Ascending aorta (tissue), 2 donors: ENCODE measurements at regions not wholly inside any gene's neighbourhood (a gene's known extent, or its start where the extent isn't known, plus 50 kb on each side); places are given as distances from the start of the nearest gene placed in this dataset.

Source experiments
- DNase-seq, 2 donors: peaks; one replicate each; pipeline ENCODE4 v3.0.0-alpha.2; 2019; ENCODE audit warnings: low spot score in 2 of 2
- H3K27ac ChIP-seq, 2 donors: fragments of 200-600 bp; sonication (generic); one replicate each; pipeline ENCODE4 v1.5.1; 2016 to 2017; ENCODE audit warnings: mild to moderate bottlenecking in 1 of 2
- H3K27me3 ChIP-seq: fragments of 200-600 bp; sonication (generic); one replicate; pipeline ENCODE4 v1.5.1; 2017
- H3K36me3 ChIP-seq, 2 donors: fragments of 200-600 bp; sonication (generic); one replicate each; pipeline ENCODE4 v1.5.1; 2016
- H3K4me1 ChIP-seq, 2 donors: fragments of 200-600 bp; sonication (generic); one replicate each; pipeline ENCODE4 v1.5.1; 2016 to 2017; ENCODE audit warnings: mild to moderate bottlenecking in 1 of 2
- H3K4me3 ChIP-seq, 2 donors: fragments of 200-600 bp; sonication (generic); one replicate each; pipeline ENCODE4 v1.5.1; 2016 to 2017; ENCODE audit warnings: mild to moderate bottlenecking in 1 of 2
- H3K9me3 ChIP-seq, 2 donors: fragments of 200-600 bp; sonication (generic); one replicate each; pipeline ENCODE4 v1.5.1; 2016
- intact Hi-C: fragments of 100-400 bp; cut with DNase I; formaldehyde crosslinking; loops from one replicate; pipeline ENCODE4 v1.15.1; 2023
- TF ChIP-seq, protein P1 (sequence below), 3 experiments: fragments of 200-600 bp in 2 of 3; fragments of 450-650 bp in 1 of 3; sonication (generic) in 2 of 3; IDR thresholded peaks; one replicate each; pipeline ENCODE4 v1.5.1; 2016 to 2019; ENCODE audit warnings: antibody characterized with exemption in 3 of 3, mild to moderate bottlenecking in 1 of 3, moderate library complexity in 1 of 3

DNA sequence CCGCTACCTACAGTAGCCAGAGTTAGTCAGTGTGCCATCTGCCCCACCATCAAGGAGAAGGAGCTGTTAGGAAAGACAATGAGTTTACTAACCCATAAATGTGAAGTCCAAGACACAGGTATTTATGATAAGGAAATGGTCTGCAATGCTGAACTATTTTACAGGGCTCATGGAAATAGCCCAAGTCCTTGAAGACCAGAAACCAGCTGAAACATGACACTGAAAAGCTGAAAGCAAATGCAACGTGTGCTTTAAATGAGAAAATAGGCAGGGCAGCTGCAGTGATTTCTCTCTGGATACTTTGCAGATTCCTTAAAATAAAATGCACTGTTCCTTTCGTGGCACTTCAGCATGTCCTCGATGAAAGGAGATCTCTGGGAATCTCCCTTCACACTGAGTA lies 256.4 kb upstream of the TCF4 start:
- no peaks in the 10 kb centered on the region for H3K4me1 ChIP-seq
- H3K27ac ChIP-seq: no peak overlapping the region
- H3K9me3 ChIP-seq: no peaks in the 10 kb centered on the region
- DNase-seq: no peak
- TF ChIP-seq, protein P1, sequence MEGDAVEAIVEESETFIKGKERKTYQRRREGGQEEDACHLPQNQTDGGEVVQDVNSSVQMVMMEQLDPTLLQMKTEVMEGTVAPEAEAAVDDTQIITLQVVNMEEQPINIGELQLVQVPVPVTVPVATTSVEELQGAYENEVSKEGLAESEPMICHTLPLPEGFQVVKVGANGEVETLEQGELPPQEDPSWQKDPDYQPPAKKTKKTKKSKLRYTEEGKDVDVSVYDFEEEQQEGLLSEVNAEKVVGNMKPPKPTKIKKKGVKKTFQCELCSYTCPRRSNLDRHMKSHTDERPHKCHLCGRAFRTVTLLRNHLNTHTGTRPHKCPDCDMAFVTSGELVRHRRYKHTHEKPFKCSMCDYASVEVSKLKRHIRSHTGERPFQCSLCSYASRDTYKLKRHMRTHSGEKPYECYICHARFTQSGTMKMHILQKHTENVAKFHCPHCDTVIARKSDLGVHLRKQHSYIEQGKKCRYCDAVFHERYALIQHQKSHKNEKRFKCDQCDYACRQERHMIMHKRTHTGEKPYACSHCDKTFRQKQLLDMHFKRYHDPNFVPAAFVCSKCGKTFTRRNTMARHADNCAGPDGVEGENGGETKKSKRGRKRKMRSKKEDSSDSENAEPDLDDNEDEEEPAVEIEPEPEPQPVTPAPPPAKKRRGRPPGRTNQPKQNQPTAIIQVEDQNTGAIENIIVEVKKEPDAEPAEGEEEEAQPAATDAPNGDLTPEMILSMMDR (IDR thresholded peaks at IDR 0.05): no peak
- intact Hi-C loops: no loop called here
- H3K4me3 ChIP-seq: no peak overlapping the region
- H3K36me3 ChIP-seq: no peaks in the 10 kb centered on the region
- no peaks in the 10 kb centered on the region for H3K27me3 ChIP-seq

GRCh38 chr18:55841314-55841713 lies 253.3 kb upstream of the TCF4 start:
- intact Hi-C loops: no loop called here
- Histone ChIP-seq H3K27ac (no peak overlapping the region), H3K36me3 (no peaks in the 10 kb centered on the region), H3K4me1 (peaks cover 0 to 2% of the 10 kb centered on the region in 2 donors), H3K4me3 (no peak overlapping the region), H3K9me3 (no peaks in the 10 kb centered on the region), H3K27me3 (no peaks in the 10 kb centered on the region)
- TF ChIP-seq, protein P1 (IDR thresholded peaks at IDR 0.05): no peak
- no peak for DNase-seq

DNA sequence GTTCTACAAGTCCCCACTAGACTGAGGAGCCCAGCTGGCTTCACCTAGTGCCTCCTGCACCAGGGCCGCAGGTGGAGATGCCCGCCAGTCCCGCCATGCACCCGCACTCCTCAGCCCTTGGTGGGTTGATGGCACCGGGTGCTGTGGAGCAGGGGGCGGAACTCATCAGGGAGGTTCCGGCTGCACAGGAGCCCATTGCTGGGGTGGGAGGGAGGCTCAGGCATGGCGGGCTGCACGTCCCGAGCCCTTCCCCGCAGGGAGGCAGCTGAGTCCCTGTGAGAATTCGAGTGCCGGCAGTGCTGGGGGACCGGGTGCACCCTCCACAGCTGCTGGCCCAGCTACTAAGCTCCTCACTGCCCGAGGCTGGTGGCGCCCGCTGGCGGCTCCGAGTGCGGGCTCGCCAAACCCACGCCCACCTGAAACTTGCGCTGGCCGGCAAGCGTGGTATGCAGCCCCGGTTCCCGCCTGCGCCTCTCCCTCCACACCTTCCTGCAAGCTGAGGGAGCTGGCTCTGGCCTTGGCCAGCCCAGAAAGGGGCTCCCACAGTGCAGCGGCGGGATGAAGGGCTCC lies 252.7 kb upstream of the TCF4 start:
- Histone ChIP-seq H3K4me1 (peaks cover 0 to 2% of the 10 kb centered on the region in 2 donors), H3K27me3 (no peaks in the 10 kb centered on the region), H3K4me3 (no peak overlapping the region), H3K36me3 (no peaks in the 10 kb centered on the region), H3K9me3 (no peaks in the 10 kb centered on the region), H3K27ac (no peak overlapping the region)
- DNase-seq: no peak
- TF ChIP-seq, protein P1 (IDR thresholded peaks at IDR 0.05): no peak
- intact Hi-C loops: no loop called here

DNA sequence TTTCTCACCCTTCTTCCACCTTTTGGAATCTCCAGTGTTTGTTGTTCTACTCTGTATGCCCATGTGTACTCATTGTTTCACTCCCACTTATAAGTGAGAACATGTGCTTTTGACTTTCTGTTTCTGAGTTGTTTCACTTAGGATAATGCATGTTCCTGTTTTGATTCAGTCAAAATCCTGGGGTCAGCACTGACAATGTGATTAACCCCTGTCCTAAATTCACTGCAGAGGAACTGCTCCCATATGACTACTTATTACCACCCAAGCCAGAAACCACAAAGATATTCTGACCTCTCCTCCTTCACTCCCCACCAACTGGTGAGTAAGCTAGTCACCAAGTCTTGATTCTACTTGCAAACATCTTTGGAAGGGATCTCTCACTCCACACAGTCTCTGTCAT lies 251.4 kb upstream of the TCF4 start:
- H3K27ac ChIP-seq: no peak overlapping the region
- no peak for DNase-seq
- H3K27me3 ChIP-seq: no peaks in the 10 kb centered on the region
- peaks cover 0 to 2% of the 10 kb centered on the region in 2 donors for H3K4me1 ChIP-seq
- H3K9me3 ChIP-seq: no peaks in the 10 kb centered on the region
- intact Hi-C loops: no loop called here
- H3K36me3 ChIP-seq: no peaks in the 10 kb centered on the region
- no peak overlapping the region for H3K4me3 ChIP-seq
- TF ChIP-seq, protein P1 (IDR thresholded peaks at IDR 0.05): no peak

DNA sequence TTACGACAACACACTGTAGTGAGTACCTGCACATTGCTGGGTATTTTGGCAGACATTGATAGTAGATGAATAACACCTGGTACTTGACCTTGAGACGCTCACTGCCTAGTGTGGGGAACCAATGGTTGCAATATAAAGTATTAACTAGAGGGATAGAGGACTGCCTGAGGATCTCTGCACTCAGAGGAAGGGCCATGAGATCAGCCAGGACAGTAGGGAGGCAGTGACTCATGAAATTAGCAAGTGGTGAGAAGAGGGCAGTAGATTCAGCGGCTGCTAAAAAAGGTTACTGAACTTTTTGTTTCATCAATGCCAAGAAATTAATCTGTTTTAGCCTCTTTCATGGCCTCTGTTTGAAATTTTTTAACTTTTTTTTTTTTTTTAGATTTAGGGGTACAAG lies 250.8 kb upstream of the TCF4 start:
- intact Hi-C loops: no loop called here
- no peak overlapping the region for H3K4me3 ChIP-seq
- no peak overlapping the region for H3K27ac ChIP-seq
- H3K4me1 ChIP-seq: peaks cover 0 to 2% of the 10 kb centered on the region in 2 donors
- TF ChIP-seq, protein P1 (IDR thresholded peaks at IDR 0.05): no peak
- no peak for DNase-seq
- H3K9me3 ChIP-seq: no peaks in the 10 kb centered on the region
- H3K27me3 ChIP-seq: no peaks in the 10 kb centered on the region
- no peaks in the 10 kb centered on the region for H3K36me3 ChIP-seq

GRCh38 chr18:55838319-55838718 lies 250.3 kb upstream of the TCF4 start:
- peak overlapping the region in 1 of 2 donors; percentile 11 for H3K27ac ChIP-seq

More at GRCh38 chr18:55838319-55838718, 250.3 kb upstream of the TCF4 start:
- H3K9me3 ChIP-seq: no peaks in the 10 kb centered on the region
- peaks cover 0 to 2% of the 10 kb centered on the region in 2 donors for H3K4me1 ChIP-seq
- DNase-seq: no peak
- no peaks in the 10 kb centered on the region for H3K36me3 ChIP-seq
- intact Hi-C loops: no loop called here
- no peaks in the 10 kb centered on the region for H3K27me3 ChIP-seq
- H3K4me3 ChIP-seq: no peak overlapping the region
- TF ChIP-seq, protein P1 (IDR thresholded peaks at IDR 0.05): no peak
